Suprapubic skin (tissue), 3 donors: ENCODE measurements at regions not wholly inside any gene's neighbourhood (a gene's known extent, or its start where the extent isn't known, plus 50 kb on each side); places are given as distances from the start of the nearest gene placed in this dataset.

ENCODE experiments used
- CTCF ChIP-seq, 2 donors: fragments of 200-600 bp in 1 of 2; fragments of 450-650 bp in 1 of 2; sonication (generic) in 1 of 2; IDR thresholded peaks; one replicate each; pipeline ENCODE4 v1.5.1; 2016 to 2019; ENCODE audit warnings: antibody characterized with exemption in 2 of 2, mild to moderate bottlenecking in 1 of 2, moderate library complexity in 1 of 2
- POLR2A ChIP-seq, 2 donors: fragments of 450-650 bp; IDR thresholded peaks; one replicate each; pipeline ENCODE4 v1.6.1; 2017; ENCODE audit warnings: antibody characterized with exemption in 2 of 2, mild to moderate bottlenecking in 2 of 2, moderate library complexity in 2 of 2

- TF ChIP-seq CTCF (IDR thresholded peaks at IDR 0.05) (no peak), POLR2A (IDR thresholded peaks at IDR 0.05) (no peak)
These were observed 50.8 kb upstream of the ACSL3 start for GRCh38 chr2:222810044-222810443.
